Vagina (tissue), 2 donors: ENCODE measurements at regions not wholly inside any gene's neighbourhood (a gene's known extent, or its start where the extent isn't known, plus 50 kb on each side); places are given as distances from the start of the nearest gene placed in this dataset.

Experiments
- CTCF ChIP-seq, 3 experiments: fragments of 450-650 bp in 2 of 3; fragments of 200-600 bp in 1 of 3; sonication (generic) in 1 of 3; IDR thresholded peaks; one replicate each; pipeline ENCODE4 v1.5.1; 2017 to 2019; ENCODE audit warnings: antibody characterized with exemption in 3 of 3, mild to moderate bottlenecking in 2 of 3, moderate library complexity in 2 of 3
- POLR2A ChIP-seq, 2 donors: fragments of 450-650 bp; IDR thresholded peaks; one replicate each; pipeline ENCODE4 v1.6.1; 2017; ENCODE audit warnings: antibody characterized with exemption in 2 of 2, mild to moderate bottlenecking in 2 of 2, moderate library complexity in 2 of 2
- POLR2AphosphoS5 ChIP-seq, 2 donors: sonication (generic); formaldehyde crosslinking; IDR thresholded peaks; one replicate each; pipeline ENCODE4 v1.9.0; 2017; ENCODE audit warnings: antibody characterized with exemption in 2 of 2, mild to moderate bottlenecking in 2 of 2, low read depth in 1 of 2; ENCODE audit not compliant: insufficient read depth in 1 of 2

GRCh38 chr16:48054881-48055601, 100.8 kb downstream of the ABCC12 start:
- no peak for TF ChIP-seq POLR2A (IDR thresholded peaks at IDR 0.05)
- TF ChIP-seq CTCF (IDR thresholded peaks at IDR 0.05), result peak in 2 of 3 experiments; percentile 26 to 35
- TF ChIP-seq POLR2AphosphoS5 (IDR thresholded peaks at IDR 0.05; ENCODE audit: insufficient read depth in 1 of 2, low read depth in 1 of 2), result no peak
